ENCODE measurements at regions not wholly inside any gene's neighbourhood (a gene's known extent, or its start where the extent isn't known, plus 50 kb on each side); places are given as distances from the start of the nearest gene placed in this dataset.

DNA sequence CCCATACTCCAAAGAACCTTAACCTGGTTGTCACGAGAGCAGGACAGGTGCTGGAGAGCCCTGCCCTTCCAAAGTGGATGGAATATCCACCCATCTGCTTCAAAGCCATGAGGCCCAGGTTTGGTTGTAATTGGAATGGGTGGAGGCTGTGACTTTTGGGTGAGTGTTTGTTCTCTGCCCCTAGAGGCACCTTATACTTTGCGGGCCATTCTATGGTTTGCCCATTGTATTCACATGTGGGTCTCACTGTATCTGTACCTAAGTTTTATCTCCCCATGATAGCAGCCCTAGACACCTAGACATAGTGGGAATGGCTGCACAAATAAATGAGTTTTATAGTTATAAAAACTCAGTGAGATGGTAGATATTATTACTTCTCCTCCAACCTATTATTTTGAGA is 67.1 kb upstream of the NAA20 start:
- no peak for DNase-seq (ENCODE audit: low spot score)

DNA sequence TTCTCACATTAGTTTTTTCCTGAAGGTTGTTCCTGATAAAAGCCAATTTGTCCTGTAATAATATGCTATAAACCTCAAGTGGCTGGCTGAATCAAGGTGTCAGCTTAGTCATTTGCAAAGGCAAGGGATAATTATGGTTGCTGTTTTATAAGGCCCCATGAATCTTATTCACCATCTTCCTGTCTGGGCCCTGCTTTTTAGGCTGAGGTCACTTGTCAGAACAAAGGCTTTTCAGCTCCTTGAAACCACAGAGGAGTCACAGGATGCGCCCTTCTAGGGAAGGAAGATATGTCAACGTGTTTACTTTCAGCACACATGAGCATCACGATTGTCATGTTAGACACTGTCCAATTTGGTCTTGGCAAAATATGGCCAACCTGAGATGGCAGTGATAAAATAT is 64.8 kb upstream of the NAA20 start:
- DNase-seq (ENCODE audit: low spot score), result peak; percentile 54

- DNase-seq (ENCODE audit: low spot score), result no peak
These were observed 63.6 kb upstream of the NAA20 start for GRCh38 chr20:19953606-19954005.

DNA sequence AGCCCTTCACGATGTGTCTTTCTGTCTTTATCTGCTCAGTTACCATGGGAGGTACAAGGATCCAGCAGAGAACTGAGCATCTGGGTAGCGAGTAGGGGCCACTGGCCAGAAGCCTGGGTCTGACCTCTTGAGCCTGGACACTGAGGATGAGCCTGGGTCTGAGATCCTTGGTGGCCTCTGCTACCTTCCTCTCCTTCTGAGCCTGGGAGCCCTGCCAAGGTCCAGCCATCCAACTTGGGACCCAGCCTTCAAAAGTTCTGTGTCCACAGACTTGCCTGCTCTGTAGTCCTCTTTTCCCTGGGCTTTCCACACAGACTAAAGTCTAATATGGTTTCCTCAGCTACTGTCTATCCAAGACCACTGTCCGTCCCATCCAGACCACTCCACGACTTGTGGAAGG is 60.2 kb upstream of the NAA20 start:
- no peak for DNase-seq (ENCODE audit: low spot score)

- no peak for DNase-seq (ENCODE audit: low spot score)
These were observed 58.9 kb upstream of the NAA20 start for GRCh38 chr20:19958219-19958618.

DNA sequence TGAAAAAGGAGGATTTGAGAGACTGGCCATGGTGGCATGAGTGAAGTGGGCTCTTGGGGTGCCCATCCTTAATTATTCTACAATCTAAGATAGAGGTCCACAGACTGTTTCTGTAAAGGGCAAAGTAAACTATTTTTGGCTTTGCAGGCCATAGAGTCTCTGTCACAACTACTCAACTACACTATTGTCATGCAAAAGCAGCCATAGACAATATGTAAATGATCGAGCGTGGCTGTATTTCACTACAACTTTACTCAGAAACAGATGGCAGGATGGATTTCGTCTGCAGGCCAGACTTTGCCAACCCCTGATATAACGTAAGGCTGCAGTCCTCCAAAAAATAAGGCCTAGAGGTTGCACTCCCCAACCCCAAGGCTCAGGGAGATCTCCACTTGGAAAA is 58.2 kb upstream of the NAA20 start:
- DNase-seq (ENCODE audit: low spot score), result no peak

- no peak for DNase-seq (ENCODE audit: low spot score)
These were observed 56.4 kb upstream of the NAA20 start for GRCh38 chr20:19960745-19961144.

DNA sequence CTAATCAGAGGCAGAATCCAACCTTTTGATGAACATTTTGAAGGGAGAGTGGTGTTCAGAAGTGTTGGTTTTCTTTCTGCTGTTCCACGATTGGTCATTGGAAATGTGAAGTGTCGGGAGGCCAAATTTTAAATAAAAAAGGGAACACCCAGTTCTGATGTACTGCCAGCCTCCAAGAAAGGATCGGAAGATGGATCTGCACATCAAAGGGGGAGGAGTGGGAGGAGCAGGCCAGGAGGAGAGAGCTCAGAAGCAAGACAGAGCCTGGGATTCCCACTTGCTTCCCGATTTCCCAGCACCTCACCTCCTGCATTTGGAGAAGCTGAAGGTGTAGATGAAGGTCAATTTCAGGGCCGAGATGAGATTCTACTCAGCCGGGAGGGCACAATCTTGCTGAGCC is 55.9 kb upstream of the NAA20 start:
- no peak for DNase-seq (ENCODE audit: low spot score)

DNA sequence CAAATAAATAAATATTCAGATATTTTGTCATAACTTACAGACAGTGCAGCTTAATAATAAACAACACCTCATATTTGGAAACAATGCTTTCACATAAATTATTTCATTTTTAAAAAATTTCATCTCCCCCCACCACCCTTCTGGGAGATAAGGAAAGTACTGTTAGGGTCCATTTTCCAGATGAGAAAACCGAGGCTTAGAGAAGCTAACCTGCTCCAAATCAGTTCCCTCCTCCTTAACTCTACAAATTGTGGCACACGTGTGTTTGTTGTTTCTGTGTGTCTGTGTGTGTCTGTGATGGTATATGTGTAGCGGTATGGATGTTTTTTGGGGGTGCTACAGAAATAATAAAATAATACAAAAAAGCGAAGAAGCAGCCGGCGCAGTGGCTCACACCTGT is 54.2 kb upstream of the NAA20 start:
- DNase-seq (ENCODE audit: low spot score), result no peak

DNA sequence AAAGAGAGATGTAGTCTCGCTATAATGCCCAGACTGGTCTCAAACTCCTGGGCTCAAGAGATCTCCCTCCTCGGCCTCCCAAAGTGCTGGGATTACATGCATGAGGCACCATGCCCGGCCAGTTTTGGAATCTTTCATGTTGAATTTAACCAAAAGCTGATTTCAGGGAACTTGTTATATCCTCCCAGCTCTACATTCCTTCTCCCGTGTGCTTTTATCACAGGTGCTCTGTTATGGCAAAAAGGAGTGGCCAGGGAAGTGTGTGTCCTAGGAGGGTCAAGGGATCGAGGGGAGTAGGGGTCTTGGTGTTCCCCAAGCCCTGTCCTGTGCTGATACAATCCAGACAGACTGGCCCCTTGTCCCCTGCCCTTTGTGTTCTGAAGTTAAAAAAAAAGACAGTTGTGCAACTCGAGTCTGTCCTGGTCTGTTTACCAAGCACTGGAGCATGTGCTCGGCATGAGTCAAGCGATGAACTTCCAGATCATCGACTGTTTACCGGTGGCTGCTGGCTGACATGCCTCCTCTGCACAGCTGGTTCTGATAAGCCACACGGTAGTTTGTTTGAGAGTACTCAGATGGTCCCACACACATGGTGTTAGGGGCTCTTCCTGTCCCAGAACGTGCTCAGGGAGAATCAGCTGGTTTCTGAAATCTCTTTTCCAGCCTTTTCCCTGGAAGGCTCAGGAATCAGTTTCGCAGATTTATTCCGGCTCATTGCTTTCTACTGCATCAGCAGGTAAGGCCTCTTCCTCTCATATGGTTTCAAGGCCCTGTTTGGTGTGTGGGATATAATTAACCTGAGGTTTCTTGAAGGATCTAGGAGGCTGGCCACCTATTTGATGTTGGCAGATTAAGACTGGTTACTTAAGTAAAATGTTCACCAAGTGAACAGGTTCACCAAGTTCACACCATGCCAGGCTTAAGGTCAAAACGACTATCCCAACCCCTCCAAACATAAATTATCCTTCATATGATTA is 52.6 kb upstream of the NAA20 start:
- peak; percentile 44 for DNase-seq (ENCODE audit: low spot score)

DNA sequence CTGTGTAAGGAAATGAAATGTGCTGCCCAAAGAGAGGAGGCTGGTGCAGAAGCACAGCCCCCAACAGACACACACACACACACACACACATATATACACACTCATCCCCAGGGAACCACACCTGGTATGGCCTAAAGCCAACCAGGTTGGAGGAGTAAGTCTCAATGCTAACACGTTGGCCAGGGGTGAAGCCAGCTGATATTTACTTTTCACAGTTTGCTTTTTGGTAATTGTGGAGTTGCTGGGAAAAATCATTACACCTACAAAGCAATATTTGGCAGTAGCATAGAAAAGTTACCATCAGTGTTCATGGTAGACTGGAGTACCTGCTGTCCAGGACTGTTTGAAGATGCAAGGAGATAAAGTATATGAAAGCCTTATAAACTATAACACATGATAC is 50.3 kb upstream of the NAA20 start:
- no peak for DNase-seq (ENCODE audit: low spot score)
